ENCODE measurements at regions not wholly inside any gene's neighbourhood (a gene's known extent, or its start where the extent isn't known, plus 50 kb on each side); places are given as distances from the start of the nearest gene placed in this dataset.
"Not testable (repeated sequence)": the region's sequence is repeated elsewhere in the genome, so short reads cannot be mapped to it uniquely, and the experiment has no call there.

DNA sequence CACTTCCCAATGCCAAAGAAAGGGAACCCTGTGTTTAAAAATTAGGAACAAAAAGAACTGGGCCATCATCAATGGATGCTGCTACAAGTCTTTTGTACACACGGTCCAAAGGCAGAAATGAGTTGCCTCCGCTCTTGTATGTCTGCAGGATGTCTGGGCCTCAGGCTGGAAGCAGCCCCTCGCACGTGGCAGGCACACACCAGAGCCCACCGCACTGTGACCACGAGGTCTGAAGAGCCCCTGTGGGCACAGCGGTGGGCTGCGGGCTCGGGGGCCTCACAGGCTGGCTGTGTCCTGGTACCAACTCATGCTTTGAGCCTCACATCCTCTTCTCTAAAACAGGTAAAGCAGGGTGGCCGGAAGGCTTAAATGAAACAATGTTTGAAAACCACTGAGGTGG, 309.3 kb downstream of the C16orf95 start:
- no peak for DNase-seq

DNA sequence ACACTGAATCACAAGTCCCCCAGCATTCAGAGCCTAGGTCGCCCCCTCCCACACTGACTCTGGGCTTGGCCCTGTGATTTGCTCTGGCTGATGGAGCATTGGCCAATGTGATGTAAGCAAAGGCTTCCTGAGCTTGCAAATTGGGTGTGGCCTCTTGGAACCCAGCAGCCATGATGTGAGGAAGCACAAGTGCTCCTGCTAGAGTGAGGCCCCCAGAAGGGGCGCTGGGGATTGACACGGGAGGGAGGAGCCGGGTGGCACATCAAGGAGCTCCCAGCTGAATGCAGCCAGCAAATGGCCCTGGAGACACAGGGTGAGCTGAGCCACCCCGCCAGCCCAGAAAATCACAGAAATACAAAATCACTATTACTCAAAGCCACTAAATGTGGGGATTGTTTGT, 308.5 kb downstream of the C16orf95 start:
- DNase-seq: no peak

GRCh38 chr16:87012954-87013938, 303.9 kb downstream of the C16orf95 start:
- DNase-seq: no peak

DNA sequence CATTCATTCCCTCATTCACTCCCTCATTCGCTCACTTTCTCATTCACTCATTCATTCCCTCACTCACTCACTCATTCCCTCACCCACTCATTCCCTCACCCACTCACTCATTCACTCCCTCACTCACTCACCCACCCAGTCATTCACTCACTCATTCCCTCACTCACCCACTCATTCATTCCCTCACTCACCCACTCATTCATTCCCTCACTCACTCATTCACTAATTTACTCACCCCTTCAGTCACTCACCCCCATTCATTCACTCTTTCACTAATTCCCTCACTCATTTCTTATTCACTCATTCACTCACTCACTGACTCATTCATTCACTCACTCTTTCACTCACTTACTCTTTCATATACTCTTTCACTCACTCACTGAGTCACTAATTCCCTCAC, 303.1 kb downstream of the C16orf95 start:
- no peak for DNase-seq

DNA sequence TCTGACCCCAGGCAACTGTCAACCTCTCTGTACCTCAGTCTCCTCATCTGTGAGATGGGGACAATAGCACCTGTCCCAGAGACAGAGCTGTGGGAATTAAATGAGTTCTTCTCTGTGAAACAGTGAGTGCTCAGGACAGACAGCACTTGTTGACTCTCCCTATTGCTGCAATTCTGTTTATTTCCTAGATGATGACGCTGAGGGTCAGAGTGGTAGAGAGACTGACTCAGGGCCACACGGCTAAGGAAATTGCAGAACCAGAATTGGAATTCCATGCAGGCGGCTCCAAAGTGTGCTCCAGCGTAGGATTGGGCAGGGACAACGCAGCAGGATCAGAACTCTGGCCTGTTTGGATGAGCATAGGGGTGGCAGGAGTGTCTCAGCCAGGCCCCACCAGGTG, 302.2 kb downstream of the C16orf95 start:
- no peak for DNase-seq

DNA sequence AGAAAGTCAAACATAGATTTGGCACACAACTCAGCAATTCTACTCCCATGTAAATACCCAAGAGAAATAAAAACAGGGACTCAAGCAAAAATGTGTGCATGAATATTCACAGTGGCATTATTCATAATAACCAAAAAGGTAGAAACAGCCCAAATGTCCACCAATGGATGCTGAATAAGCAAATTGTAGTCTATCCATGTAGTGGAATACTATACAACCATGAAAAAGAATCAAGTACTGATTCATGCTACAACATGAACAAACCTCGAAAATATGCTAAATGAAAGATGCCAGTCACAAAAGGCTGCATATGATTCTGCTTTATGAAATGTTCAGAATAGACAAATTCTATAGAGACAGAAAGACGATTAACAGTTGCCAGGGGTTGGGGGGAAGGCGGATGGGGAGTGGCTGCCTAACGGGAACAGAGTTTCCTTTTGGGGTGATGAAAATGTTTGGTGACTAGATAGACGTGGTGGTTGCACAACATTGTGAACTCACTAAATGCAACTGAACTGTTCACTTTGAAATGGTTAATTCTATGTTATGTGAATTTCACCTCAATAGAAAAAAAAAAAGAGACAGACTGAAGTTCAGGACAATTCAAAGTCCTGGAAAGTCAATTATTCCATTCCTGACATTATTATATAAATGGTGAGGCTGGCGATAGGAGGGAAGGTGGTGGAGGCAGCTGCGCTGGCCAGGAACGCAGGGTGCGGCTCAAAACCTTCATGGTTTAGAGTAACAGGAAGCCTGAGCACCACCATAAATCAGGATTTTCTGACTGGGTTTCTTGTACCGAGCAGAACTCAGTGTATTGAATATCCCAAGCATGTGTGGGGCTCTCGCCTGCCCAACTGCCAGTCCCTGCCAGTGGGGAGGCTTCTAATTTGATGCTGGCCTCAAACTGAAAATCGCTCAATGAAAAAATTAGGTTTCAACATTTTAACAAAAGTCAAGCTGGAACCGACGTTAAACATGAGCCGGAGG, 300.9 kb downstream of the C16orf95 start:
- no peak for DNase-seq

- DNase-seq: no peak
These were observed 299.7 kb downstream of the C16orf95 start for GRCh38 chr16:87017371-87018012.

DNA sequence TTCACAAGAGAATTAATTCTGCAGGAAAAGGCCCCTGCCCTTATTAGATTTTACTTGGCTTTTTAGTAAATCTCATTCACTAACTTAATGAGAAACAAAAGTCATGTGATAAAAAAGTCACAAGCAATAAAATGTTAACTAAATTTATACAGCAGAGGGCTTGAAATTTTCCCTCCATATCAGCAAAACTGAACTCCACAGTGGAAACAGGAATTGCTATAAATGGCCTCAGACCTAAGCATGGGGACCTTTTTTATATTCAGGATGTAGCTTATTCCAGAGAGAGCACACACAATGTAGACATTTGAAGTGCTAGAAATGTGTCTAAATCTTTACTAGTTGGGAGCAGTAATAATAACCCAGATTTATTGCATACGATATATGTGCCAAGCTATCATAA, 291.5 kb downstream of the C16orf95 start:
- no peak for DNase-seq

DNA sequence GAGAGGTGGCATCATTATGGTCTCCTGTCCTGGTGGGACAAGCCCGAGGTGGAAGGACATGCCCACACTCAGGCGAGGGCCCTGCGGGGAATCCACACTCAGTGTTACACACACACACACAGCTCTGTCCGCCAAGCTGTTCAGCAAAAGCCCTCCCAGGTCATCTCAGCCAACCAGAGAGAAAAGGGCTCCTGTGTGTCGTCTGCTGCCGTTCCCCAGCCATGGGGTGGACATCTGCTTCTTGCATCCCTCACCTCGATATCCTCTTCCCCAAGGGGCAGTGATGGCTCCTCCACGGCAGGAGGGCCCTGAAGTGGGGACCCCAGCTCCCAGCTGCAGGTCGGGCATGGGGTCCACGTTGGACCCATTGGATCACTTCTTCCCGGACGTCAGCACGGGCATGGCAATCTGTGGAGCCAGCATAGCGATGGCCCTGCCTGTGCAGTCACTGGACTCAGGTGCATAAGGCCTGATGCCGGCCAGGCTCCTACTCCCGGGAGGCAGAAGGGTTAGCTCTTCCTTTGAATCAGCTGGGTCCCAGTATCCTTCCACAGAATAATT, 290.1 kb downstream of the C16orf95 start:
- no peak for DNase-seq

GRCh38 chr16:87028481-87029320, 288.5 kb downstream of the C16orf95 start:
- no peak for DNase-seq

- DNase-seq: no peak
These were observed 284.6 kb downstream of the C16orf95 start for GRCh38 chr16:87032554-87032953.

- no peak for DNase-seq
These were observed 284.1 kb downstream of the C16orf95 start for GRCh38 chr16:87033021-87033471.

DNA sequence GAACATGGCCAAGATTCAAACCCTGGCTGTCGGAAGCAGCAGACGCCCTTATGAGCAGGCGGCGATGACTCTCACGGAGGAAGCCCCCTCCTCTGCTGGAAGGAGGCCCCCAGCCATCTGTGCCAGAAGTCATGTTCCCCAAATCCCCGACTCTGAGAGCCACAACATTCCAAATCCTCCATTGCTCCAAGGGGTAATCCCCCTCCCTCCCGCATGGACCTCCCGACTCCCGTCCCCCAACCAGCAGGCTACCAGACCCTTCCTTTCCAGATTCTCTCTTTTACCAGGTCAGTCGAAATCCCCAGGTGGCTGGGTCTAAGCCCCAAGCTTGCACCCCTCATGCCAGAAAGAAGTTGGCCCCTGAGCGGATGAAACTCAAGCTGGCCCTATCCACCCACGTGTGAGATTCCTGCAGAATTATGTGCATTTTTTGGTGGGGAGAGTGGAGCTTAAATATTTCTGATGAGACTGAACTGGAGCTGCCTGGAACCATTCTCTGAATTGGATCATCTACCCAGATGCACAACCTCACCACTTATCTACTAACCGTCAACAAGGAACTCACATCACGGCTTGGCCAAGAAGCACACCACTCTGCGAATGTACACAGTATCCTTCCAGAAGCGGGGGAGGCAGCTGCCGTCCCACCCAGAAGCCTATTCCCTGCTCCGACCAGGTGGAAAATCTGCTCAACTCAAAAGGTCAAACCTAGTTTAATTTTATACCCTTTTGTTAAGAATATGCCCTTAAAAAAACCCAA, 283.5 kb downstream of the C16orf95 start:
- DNase-seq: no peak

GRCh38 chr16:87034317-87034716, 282.9 kb downstream of the C16orf95 start:
- no peak for DNase-seq

DNA sequence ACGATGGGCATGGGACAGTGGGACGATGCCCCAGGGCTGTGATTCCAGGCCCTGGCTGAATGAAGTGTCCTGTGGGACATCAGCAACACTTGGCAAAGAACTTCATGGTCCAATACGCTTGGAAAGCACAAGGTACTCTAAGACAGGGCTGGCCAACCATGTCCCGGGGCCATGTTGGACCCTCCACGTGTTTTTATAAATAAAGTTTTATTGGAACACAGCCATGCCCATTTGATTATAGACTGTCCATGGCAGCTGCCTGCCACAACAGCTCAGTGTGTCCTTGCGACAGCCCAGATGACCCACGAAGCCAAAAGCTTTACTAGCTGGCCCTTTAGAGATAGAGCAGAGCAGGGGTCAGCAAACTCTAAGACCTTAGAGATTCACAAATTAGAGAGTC, 282.1 kb downstream of the C16orf95 start:
- no peak for DNase-seq

DNA sequence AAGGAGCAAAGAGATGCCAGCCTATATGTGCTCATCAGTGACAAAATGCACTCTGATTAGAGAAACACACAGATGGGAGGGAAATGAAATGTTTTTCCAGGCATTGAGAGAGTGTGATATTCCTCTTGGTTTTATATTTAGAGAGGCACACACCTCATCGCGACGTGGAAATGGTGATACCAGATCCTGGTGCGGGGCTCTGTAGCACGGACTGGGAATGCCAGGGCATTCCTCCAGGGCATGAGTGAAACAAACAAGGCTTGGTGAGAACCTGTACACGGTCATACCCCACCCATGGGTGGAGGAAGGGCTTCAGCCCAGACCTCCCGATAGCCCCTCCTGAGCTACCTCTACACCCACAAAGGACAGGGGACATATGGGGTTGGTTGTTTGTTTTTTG, 280.2 kb downstream of the C16orf95 start:
- DNase-seq: no peak

DNA sequence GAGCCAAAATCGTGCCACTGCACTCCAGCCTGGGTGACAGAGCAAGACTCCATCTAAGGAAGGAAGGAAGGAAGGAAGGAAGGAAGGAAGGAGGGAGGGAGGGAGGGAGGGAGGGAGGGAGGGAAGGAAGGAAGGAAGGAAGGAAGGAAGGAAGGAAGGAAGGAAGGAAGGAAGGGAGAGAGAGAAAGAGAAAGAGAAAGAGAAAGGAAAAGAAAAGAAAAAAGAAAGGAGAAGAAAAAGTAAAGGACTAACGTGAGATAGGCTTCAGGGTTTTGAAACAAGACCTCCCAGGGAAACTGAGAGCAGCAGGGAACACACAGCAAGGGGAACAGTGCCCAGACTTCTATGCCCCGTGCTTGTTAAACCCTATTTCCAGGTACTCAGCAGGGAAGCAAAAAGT, 278.7 kb downstream of the C16orf95 start:
- DNase-seq: not testable (repeated sequence)

DNA sequence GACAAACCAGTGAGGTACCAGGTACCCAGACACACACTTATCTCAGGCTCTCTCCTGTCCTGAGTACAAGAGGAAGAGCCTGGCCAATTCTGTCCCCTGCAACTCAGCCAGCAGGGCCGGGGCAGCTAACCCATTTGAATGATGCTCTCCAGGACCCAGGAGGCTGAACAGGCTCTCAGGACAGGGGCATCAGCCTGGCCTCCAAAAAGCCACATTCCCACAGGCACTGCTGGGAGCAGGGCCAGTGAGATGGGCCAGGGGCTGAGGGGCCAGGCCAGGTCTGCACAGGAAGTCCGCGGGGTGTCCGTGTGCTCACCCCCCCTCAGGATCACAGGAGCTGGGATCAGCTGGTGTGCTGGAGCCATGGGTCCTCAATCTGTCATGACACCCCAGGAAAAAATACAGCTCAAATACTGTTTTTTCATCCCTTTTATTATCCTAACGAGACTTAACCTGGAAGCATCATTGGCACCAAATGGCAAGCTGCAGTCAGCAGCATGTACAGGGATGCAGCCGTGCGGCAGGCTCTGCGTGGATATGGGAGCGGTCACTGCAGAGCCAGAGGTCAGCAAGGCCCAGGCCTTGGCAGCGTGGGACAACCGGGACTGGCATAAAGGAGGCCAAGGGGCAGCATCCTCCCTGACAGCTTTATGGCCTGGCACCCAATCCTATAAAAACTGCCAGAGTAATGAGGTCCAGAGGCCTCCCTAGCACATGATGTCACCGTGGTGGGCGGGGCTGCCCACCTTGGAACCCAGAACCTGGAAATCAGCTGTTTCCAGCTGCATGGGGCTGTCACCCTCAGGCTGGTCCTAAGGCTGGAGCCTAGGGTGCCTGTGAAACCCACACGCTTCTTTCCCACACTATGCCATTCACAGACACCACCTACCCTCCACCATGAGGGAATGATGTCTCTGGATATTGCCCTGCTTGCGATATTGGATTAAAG, 276.7 kb downstream of the C16orf95 start:
- DNase-seq: no peak

DNA sequence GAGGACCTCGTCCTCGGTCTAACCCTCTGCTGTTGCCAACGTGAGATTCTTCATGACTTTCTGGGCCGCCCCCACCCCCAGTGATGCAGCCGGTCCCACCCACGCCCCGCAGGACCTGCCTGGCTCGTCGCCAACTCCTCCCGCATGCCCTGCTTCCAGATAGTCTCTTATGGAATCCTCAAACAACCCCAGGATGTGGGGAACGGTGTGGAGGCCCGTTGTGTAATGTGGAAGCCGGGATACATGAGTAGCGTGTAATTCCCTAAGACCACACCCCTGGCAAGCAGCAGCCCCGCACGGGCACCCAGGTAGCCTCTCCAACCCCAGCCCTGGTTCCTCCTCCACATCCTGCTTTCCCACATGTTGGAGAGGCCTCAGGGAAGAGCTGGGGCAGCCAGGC, 275.9 kb downstream of the C16orf95 start:
- DNase-seq: no peak

Data from effector CD4-positive, alpha-beta T cell (primary cell).